Body of pancreas (tissue), 4 donors: ENCODE measurements at regions not wholly inside any gene's neighbourhood (a gene's known extent, or its start where the extent isn't known, plus 50 kb on each side); places are given as distances from the start of the nearest gene placed in this dataset.

Experiments used
- ATAC-seq: fragments of 150-250 bp; one replicate; pipeline ENCODE4 v1.9.1; 2016
- DNase-seq, 4 donors: peaks; one replicate each; pipeline ENCODE4 v3.0.0-alpha.2; 2019
- H3K27ac ChIP-seq, 4 donors: fragments of 200-600 bp; sonication (generic); 1 replicate in 3 of 4; 2 replicates in 1 of 4; pipeline versions ENCODE4 v1.5.1 to v1.6.1; 2016 to 2019; ENCODE audit warnings: mild to moderate bottlenecking in 1 of 4, mixed read lengths in 1 of 4, moderate library complexity in 1 of 4
- H3K27me3 ChIP-seq, 2 donors: fragments of 200-600 bp; sonication (generic); one replicate each; pipeline ENCODE4 v1.6.0; 2016; ENCODE audit warnings: mild to moderate bottlenecking in 1 of 2
- H3K36me3 ChIP-seq, 2 donors: fragments of 200-600 bp; sonication (generic); replicated peaks in 1 of 2; 2 replicates each; pipeline ENCODE4 v1.5.1; 2016; ENCODE audit warnings: low read depth in 2 of 2; ENCODE audit not compliant: insufficient read depth in 1 of 2
- H3K4me1 ChIP-seq: fragments of 200-600 bp; sonication (generic); one replicate; pipeline ENCODE4 v1.6.0; 2016
- H3K4me3 ChIP-seq, 2 donors: fragments of 200-600 bp; sonication (generic); 1 replicate in 1 of 2; 2 replicates in 1 of 2; pipeline ENCODE4 v1.5.1; 2016 to 2019
- H3K9me3 ChIP-seq, 3 donors: fragments of 200-600 bp; sonication (generic); 1 replicate in 2 of 3; 2 replicates in 1 of 3; pipeline ENCODE4 v1.5.1; 2016
- CTCF ChIP-seq, 7 experiments: fragments of 450-650 bp in 4 of 7; fragments of 200-600 bp in 3 of 7; sonication (generic) in 3 of 7; IDR thresholded peaks; one replicate each; pipeline ENCODE4 v1.5.1; 2016 to 2019; ENCODE audit warnings: antibody characterized with exemption in 7 of 7
- POLR2A ChIP-seq, 3 donors: fragments of 450-650 bp; IDR thresholded peaks; one replicate each; pipeline ENCODE4 v1.6.1; 2016; ENCODE audit warnings: antibody characterized with exemption in 3 of 3, mild to moderate bottlenecking in 2 of 3
- WGBS, 2 donors: methylation state at CpG; one replicate each; pipeline ENCODE4 v1.1.5; 2017; 5-methylcytosine and 5-hydroxymethylcytosine counted together
- intact Hi-C: fragments of 100-400 bp; cut with DNase I; formaldehyde crosslinking; loops from one replicate; pipeline ENCODE4 v1.15.1; 2023

DNA sequence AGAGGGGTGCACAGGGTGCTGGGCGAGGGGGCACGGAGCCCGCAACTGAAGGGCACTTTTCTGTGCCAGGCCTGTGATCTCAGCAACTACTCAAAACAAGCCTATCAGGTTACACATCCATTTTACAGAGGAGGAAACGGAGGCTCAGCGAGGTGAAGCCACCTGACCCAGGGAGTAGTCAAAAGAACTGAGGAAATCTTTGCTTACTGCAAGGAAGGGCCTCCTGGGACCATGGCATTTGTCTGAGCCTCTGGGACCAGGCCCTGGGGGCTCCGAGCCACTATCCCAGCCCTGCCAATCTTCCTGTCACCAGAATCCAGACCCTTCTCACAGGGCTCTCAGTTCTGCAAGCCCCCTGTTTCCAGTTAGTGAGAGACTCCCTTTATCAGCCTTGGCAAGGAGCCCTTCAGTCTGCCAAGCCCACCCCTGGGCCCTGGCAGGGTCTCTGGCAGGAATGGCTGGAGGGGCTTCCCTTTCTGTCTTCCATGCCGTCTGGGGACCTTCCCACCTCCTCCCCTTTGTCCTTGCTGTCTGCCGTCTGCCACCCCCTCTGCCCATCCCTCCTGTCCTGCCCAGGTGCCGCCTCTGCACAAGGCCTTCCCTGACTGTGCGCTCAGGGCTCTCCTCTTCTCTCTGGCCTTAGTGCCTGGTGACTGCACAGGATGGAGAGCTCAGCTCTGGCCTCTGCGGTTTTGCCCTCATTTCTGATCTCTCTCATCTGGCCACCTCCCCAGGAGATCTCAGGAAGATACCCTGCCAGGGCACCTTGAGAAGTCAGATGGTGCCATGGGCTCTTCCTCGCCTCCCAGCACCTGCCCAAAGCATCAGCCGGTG is 194.7 kb upstream of the GLI2 start:
- H3K36me3 ChIP-seq = no peaks in the 10 kb centered on the region
- no peaks in the 10 kb centered on the region for H3K9me3 ChIP-seq
- H3K27me3 ChIP-seq = no peaks in the 10 kb centered on the region
- no peak for TF ChIP-seq POLR2A (IDR thresholded peaks at IDR 0.05)
- peak overlapping the region; percentile 3 to 75 (median 72) for H3K27ac ChIP-seq
- peaks cover 34% of the 10 kb centered on the region for H3K4me1 ChIP-seq
- DNase-seq (no peak), ATAC-seq (no peak)
- 81 to 82% methylated on average over 11 to 13 of the region's 13 CpGs for WGBS, 2 donors
- H3K4me3 ChIP-seq = no peak overlapping the region
- intact Hi-C loops = no loop called here

DNA sequence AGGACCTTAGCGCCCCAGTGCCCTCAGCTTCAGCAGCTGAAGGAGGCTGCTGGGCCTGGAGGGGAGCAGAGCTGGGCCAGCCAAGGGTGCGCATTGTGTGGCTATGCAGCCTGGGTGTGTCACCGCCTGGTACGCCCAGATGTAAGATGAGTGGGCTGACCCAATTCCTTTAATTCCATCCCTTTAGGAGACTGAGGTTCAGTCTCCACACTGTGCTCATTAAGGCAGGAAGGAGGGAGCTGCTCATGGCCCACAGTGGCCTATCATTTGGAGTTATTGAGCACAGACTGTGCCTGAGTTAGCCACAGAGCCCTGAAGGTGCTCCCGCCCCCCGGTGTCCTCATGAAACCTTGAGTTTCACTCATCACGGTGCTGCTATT is 194.1 kb upstream of the GLI2 start:
- Histone ChIP-seq H3K4me1 (peaks cover 28% of the 10 kb centered on the region), H3K9me3 (no peaks in the 10 kb centered on the region), H3K27me3 (no peaks in the 10 kb centered on the region), H3K27ac (peak overlapping the region in 1 of 4 donors; percentile 71), H3K36me3 (no peaks in the 10 kb centered on the region), H3K4me3 (no peak overlapping the region)
- WGBS, 2 donors = 83 to 91% methylated on average over 4 to 6 of the region's 7 CpGs
- intact Hi-C loops = no loop called here
- ATAC-seq (no peak), DNase-seq (no peak)
- TF ChIP-seq CTCF (IDR thresholded peaks at IDR 0.05) (no peak), POLR2A (IDR thresholded peaks at IDR 0.05) (no peak)

- intact Hi-C loops = no loop called here
- Histone ChIP-seq H3K9me3 (no peaks in the 10 kb centered on the region), H3K27me3 (no peaks in the 10 kb centered on the region), H3K4me1 (peaks cover 26% of the 10 kb centered on the region), H3K4me3 (no peak overlapping the region), H3K36me3 (no peaks in the 10 kb centered on the region), H3K27ac (peak overlapping the region in 1 of 4 donors; percentile 71)
- DNase-seq = peak in 2 of 4 donors; percentile 21 to 41
- no peak for ATAC-seq
- TF ChIP-seq CTCF (IDR thresholded peaks at IDR 0.05) (no peak), POLR2A (IDR thresholded peaks at IDR 0.05) (no peak)
- WGBS, 2 donors = 83 to 93% methylated on average over 7 of the region's 7 CpGs
Measured at GRCh38 chr2:120541972-120542670, 193.5 kb upstream of the GLI2 start.

DNA sequence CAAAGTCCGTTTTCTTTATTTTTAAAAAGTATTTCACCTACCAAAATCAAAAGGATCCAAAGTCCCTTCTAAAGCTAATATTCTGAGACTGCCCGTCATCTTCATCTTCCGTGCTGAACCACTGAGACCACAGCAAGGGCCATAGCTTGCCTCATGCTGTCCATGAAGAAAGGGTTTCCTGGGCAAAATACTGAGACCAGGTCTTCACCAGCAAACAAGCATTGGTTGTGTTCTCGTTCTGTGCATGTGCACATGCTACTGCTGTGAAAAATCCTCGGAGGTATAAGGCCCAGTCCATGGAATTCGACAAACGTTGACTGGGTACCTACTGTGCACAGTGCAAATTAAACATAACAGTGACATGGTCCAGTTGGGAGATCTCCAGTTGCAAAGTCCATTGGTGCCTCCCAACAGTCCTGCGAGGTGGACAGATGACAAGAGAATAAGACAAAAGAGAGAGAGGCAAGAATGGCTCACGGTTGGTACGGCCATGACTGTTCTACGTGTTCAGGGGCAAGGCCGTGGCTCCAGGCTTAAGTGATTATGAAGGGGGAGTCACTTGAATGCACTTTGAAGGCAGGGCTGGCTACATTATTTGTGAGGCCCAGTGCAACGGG is 192.6 kb upstream of the GLI2 start:
- Histone ChIP-seq H3K4me1 (peaks cover 26% of the 10 kb centered on the region), H3K4me3 (no peak overlapping the region), H3K27me3 (no peaks in the 10 kb centered on the region), H3K36me3 (no peaks in the 10 kb centered on the region), H3K27ac (no peak overlapping the region), H3K9me3 (no peaks in the 10 kb centered on the region)
- ATAC-seq (no peak), DNase-seq (no peak)
- 90 to 93% methylated on average over 13 of the region's 13 CpGs for WGBS, 2 donors
- TF ChIP-seq POLR2A (IDR thresholded peaks at IDR 0.05) (no peak), CTCF (IDR thresholded peaks at IDR 0.05) (no peak)
- intact Hi-C loops = no loop called here

- ATAC-seq (no peak), DNase-seq (no peak)
- WGBS, 2 donors = 76 to 86% methylated on average over 14 to 16 of the region's 16 CpGs
- Histone ChIP-seq H3K36me3 (no peaks in the 10 kb centered on the region), H3K27ac (peak overlapping the region in 1 of 4 donors; percentile 42), H3K4me3 (no peak overlapping the region), H3K4me1 (peaks cover 26% of the 10 kb centered on the region), H3K9me3 (no peaks in the 10 kb centered on the region), H3K27me3 (no peaks in the 10 kb centered on the region)
- TF ChIP-seq CTCF (IDR thresholded peaks at IDR 0.05) = no peak
- intact Hi-C loops = no loop called here
Measured at GRCh38 chr2:120543899-120544298, 191.8 kb upstream of the GLI2 start.
